Liver (tissue), 8 donors: ENCODE measurements at regions not wholly inside any gene's neighbourhood (a gene's known extent, or its start where the extent isn't known, plus 50 kb on each side); places are given as distances from the start of the nearest gene placed in this dataset.

Source experiments
- DNase-seq: peaks from one replicate; pipeline ENCODE4 v3.0.0-alpha.2; 2017; ENCODE audit warnings: low spot score
- H3K27ac ChIP-seq, 2 donors: one replicate each; pipeline ENCODE4 v1.7.0; 2013; ENCODE audit warnings: inconsistent platforms in 2 of 2, low read length in 2 of 2, control low read depth in 1 of 2, low read depth in 1 of 2, mild to moderate bottlenecking in 1 of 2
- H3K27me3 ChIP-seq, 4 donors: one replicate each; pipeline versions ENCODE4 v1.6.1 to v1.7.0; 2013; ENCODE audit warnings: low read length in 3 of 4, inconsistent platforms in 1 of 4, mild to moderate bottlenecking in 1 of 4, moderate library complexity in 1 of 4; ENCODE audit not compliant: control insufficient read depth in 4 of 4, insufficient read depth in 4 of 4
- H3K36me3 ChIP-seq, 4 donors: one replicate each; pipeline versions ENCODE4 v1.6.1 to v1.7.0; 2013; ENCODE audit warnings: low read length in 3 of 4, mild to moderate bottlenecking in 3 of 4, low read depth in 1 of 4, moderate library complexity in 1 of 4; ENCODE audit not compliant: control insufficient read depth in 4 of 4, insufficient read depth in 3 of 4
- H3K4me1 ChIP-seq, 4 donors: one replicate each; pipeline versions ENCODE4 v1.6.1 to v1.7.0; 2013; ENCODE audit warnings: low read length in 3 of 4, mild to moderate bottlenecking in 3 of 4, moderate library complexity in 1 of 4; ENCODE audit not compliant: control insufficient read depth in 4 of 4, insufficient read depth in 4 of 4
- H3K4me3 ChIP-seq, 3 donors: one replicate each; pipeline versions ENCODE4 v1.6.1 to v1.7.0; 2013; ENCODE audit warnings: low read length in 3 of 3, control low read depth in 1 of 3, low read depth in 1 of 3, mild to moderate bottlenecking in 1 of 3
- H3K9ac ChIP-seq, 2 donors: one replicate each; pipeline ENCODE4 v1.7.0; 2013; ENCODE audit warnings: low read length in 2 of 2, mild to moderate bottlenecking in 2 of 2, moderate library complexity in 2 of 2, control low read depth in 1 of 2, low read depth in 1 of 2
- H3K9me3 ChIP-seq, 4 donors: one replicate each; pipeline versions ENCODE4 v1.6.1 to v1.7.0; 2013; ENCODE audit warnings: low read length in 3 of 4; ENCODE audit not compliant: control insufficient read depth in 4 of 4
- EGR1 ChIP-seq, 2 donors: IDR thresholded peaks; 2 replicates each; pipeline ENCODE4 v1.6.1; 2016 to 2018; ENCODE audit warnings: antibody characterized with exemption in 2 of 2, low read depth in 2 of 2
- GABPA ChIP-seq, 2 donors: IDR thresholded peaks in 1 of 2; conservative IDR thresholded peaks in 1 of 2; 2 replicates each; pipeline ENCODE4 v1.6.1; 2016; ENCODE audit warnings: antibody characterized with exemption in 2 of 2, mild to moderate bottlenecking in 1 of 2, moderate library complexity in 1 of 2
- HNF4G ChIP-seq: IDR thresholded peaks from 2 replicates; pipeline ENCODE4 v1.6.1; 2016; ENCODE audit warnings: antibody characterized with exemption
- JUND ChIP-seq, 2 donors: IDR thresholded peaks; 2 replicates each; pipeline ENCODE4 v1.6.1; 2016; ENCODE audit warnings: antibody characterized with exemption in 2 of 2
- NR2F2 ChIP-seq: IDR thresholded peaks from 2 replicates; pipeline ENCODE4 v1.6.1; 2016; ENCODE audit warnings: antibody characterized with exemption
- RAD21 ChIP-seq, 2 donors: IDR thresholded peaks; 2 replicates each; pipeline ENCODE4 v1.6.1; 2016; ENCODE audit warnings: antibody characterized with exemption in 2 of 2, mild to moderate bottlenecking in 2 of 2
- RXRA ChIP-seq, 2 donors: IDR thresholded peaks; 2 replicates each; pipeline ENCODE4 v1.6.1; 2017 to 2018; ENCODE audit warnings: antibody characterized with exemption in 2 of 2, mild to moderate bottlenecking in 1 of 2
- SP1 ChIP-seq: IDR thresholded peaks from 2 replicates; pipeline ENCODE4 v1.6.1; 2018; ENCODE audit warnings: antibody characterized with exemption, mild to moderate bottlenecking
- TAF1 ChIP-seq: conservative IDR thresholded peaks from 2 replicates; pipeline ENCODE4 v1.6.1; 2016; ENCODE audit warnings: antibody characterized with exemption, mild to moderate bottlenecking
- WGBS: extraction: QIAGEN DNeasy Blood & Tissue Kit; methylation state at CpG from one replicate; pipeline ENCODE4 v1.1.7; 2013; 5-methylcytosine and 5-hydroxymethylcytosine counted together
- TF ChIP-seq, protein P1 (sequence below): IDR thresholded peaks from 2 replicates; pipeline ENCODE4 v1.6.1; 2016; ENCODE audit warnings: antibody characterized with exemption
- TF ChIP-seq, protein P2 (sequence below): IDR thresholded peaks from 2 replicates; pipeline ENCODE4 v1.6.1; 2016; ENCODE audit warnings: antibody characterized with exemption, mild to moderate bottlenecking
- TF ChIP-seq, protein P3 (sequence below): IDR thresholded peaks from 2 replicates; pipeline ENCODE4 v1.6.1; 2016; ENCODE audit warnings: antibody characterized with exemption
- TF ChIP-seq, protein P4 (sequence below): IDR thresholded peaks from 2 replicates; pipeline ENCODE4 v1.6.1; 2016; ENCODE audit warnings: antibody characterized with exemption
- TF ChIP-seq, protein P5 (sequence below): fragments of 150-350 bp; IDR thresholded peaks from 2 replicates; pipeline ENCODE4 v1.5.1; 2017; ENCODE audit warnings: improper control_type of control experiment, low read depth, low read length; ENCODE audit not compliant: missing input control
- donor health status: healthy.
- donor health status: healthy.
- donor health status: healthy.
- donor health status: healthy.
- donor health status: healthy.

DNA sequence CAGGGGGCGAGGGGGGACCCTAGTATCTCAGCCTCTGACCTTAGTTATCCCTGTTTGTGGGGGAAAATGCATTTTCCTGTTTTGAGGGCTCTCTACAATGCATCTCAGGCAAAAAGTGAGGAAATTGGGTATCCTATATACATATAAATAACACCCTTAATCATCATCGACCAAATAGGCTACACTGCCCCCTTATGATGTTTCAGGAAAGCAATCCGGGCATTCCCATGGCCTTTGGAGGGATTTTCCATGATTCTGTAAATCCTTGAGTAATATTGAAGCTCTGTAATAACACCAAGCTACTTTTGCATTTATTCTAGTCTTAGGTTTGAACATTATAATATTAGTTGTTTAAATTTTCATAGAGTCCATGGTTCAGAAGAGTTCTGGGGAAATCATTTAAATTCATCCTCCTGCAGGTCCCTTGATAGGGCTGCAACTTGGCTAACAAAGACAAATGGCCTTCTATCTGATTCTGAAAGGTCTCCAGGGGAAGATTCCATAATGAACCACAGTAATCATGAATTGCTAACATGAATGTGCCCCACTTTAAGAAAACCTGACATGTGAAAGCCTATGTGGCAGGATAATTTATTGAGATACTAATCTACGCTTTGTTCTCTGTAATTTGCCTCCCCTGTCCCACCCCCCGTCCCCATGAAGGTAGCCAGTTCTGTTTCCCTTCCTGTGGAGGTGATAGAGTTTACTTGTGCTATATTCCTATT, 91.5 kb upstream of the SCOC start:
- no peak overlapping the region for H3K27ac ChIP-seq
- TF ChIP-seq HNF4G (no peak), TAF1 (no peak), RXRA (IDR thresholded peaks at IDR 0.05) (no peak)
- TF ChIP-seq, protein P1, sequence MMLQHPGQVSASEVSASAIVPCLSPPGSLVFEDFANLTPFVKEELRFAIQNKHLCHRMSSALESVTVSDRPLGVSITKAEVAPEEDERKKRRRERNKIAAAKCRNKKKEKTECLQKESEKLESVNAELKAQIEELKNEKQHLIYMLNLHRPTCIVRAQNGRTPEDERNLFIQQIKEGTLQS, result no peak
- DNase-seq, result no peak
- no peaks in the 10 kb centered on the region for H3K27me3 ChIP-seq
- no peaks in the 10 kb centered on the region for H3K36me3 ChIP-seq
- H3K4me3 ChIP-seq, result no peak overlapping the region
- no peak overlapping the region for H3K9ac ChIP-seq
- no peaks in the 10 kb centered on the region for H3K9me3 ChIP-seq
- no peaks in the 10 kb centered on the region for H3K4me1 ChIP-seq
- WGBS, result 76% methylated on average over 5 of the region's 5 CpGs

DNA sequence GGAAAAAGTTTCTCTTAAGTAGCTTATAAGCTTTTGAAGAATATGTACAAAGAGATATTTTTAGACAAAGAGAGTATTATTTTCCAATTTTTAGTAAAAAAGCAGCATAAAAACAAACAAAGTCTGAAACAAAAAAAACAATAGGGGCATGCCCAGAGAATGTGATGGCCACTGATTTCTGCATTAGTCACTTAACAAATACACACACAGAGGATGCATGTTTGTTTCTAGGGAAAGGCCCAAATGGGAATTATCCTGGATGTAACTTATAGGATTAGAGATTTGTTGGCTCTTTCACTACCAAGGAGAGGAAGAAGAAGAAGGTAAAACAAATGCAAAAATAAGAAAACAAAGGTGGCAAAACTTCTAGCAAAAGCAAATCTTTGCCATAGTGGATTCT, 95.9 kb upstream of the SCOC start:
- H3K36me3 ChIP-seq, result no peaks in the 10 kb centered on the region
- H3K27me3 ChIP-seq, result no peaks in the 10 kb centered on the region
- no peaks in the 10 kb centered on the region for H3K4me1 ChIP-seq
- H3K4me3 ChIP-seq, result no peak overlapping the region
- no peaks in the 10 kb centered on the region for H3K9me3 ChIP-seq
- TF ChIP-seq SP1 (no peak), GABPA (IDR thresholded peaks at IDR 0.05 in 1 of 2, conservative IDR thresholded peaks at IDR 0.05 in 1 of 2) (no peak), RXRA (IDR thresholded peaks at IDR 0.05) (no peak), JUND (IDR thresholded peaks at IDR 0.05) (no peak), RAD21 (IDR thresholded peaks at IDR 0.05) (no peak), EGR1 (IDR thresholded peaks at IDR 0.05; ENCODE audit: low read depth in 2 of 2) (no peak), NR2F2 (no peak)
- TF ChIP-seq, protein P2, sequence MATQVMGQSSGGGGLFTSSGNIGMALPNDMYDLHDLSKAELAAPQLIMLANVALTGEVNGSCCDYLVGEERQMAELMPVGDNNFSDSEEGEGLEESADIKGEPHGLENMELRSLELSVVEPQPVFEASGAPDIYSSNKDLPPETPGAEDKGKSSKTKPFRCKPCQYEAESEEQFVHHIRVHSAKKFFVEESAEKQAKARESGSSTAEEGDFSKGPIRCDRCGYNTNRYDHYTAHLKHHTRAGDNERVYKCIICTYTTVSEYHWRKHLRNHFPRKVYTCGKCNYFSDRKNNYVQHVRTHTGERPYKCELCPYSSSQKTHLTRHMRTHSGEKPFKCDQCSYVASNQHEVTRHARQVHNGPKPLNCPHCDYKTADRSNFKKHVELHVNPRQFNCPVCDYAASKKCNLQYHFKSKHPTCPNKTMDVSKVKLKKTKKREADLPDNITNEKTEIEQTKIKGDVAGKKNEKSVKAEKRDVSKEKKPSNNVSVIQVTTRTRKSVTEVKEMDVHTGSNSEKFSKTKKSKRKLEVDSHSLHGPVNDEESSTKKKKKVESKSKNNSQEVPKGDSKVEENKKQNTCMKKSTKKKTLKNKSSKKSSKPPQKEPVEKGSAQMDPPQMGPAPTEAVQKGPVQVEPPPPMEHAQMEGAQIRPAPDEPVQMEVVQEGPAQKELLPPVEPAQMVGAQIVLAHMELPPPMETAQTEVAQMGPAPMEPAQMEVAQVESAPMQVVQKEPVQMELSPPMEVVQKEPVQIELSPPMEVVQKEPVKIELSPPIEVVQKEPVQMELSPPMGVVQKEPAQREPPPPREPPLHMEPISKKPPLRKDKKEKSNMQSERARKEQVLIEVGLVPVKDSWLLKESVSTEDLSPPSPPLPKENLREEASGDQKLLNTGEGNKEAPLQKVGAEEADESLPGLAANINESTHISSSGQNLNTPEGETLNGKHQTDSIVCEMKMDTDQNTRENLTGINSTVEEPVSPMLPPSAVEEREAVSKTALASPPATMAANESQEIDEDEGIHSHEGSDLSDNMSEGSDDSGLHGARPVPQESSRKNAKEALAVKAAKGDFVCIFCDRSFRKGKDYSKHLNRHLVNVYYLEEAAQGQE, result no peak
- TF ChIP-seq, protein P1, result no peak
- TF ChIP-seq, protein P3, sequence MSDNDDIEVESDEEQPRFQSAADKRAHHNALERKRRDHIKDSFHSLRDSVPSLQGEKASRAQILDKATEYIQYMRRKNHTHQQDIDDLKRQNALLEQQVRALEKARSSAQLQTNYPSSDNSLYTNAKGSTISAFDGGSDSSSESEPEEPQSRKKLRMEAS, result no peak
- TF ChIP-seq, protein P4, sequence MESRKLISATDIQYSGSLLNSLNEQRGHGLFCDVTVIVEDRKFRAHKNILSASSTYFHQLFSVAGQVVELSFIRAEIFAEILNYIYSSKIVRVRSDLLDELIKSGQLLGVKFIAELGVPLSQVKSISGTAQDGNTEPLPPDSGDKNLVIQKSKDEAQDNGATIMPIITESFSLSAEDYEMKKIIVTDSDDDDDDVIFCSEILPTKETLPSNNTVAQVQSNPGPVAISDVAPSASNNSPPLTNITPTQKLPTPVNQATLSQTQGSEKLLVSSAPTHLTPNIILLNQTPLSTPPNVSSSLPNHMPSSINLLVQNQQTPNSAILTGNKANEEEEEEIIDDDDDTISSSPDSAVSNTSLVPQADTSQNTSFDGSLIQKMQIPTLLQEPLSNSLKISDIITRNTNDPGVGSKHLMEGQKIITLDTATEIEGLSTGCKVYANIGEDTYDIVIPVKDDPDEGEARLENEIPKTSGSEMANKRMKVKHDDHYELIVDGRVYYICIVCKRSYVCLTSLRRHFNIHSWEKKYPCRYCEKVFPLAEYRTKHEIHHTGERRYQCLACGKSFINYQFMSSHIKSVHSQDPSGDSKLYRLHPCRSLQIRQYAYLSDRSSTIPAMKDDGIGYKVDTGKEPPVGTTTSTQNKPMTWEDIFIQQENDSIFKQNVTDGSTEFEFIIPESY, result no peak
- TF ChIP-seq, protein P5, sequence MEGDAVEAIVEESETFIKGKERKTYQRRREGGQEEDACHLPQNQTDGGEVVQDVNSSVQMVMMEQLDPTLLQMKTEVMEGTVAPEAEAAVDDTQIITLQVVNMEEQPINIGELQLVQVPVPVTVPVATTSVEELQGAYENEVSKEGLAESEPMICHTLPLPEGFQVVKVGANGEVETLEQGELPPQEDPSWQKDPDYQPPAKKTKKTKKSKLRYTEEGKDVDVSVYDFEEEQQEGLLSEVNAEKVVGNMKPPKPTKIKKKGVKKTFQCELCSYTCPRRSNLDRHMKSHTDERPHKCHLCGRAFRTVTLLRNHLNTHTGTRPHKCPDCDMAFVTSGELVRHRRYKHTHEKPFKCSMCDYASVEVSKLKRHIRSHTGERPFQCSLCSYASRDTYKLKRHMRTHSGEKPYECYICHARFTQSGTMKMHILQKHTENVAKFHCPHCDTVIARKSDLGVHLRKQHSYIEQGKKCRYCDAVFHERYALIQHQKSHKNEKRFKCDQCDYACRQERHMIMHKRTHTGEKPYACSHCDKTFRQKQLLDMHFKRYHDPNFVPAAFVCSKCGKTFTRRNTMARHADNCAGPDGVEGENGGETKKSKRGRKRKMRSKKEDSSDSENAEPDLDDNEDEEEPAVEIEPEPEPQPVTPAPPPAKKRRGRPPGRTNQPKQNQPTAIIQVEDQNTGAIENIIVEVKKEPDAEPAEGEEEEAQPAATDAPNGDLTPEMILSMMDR, result no peak
- no peak for DNase-seq
- no peak overlapping the region for H3K9ac ChIP-seq
- no peak overlapping the region for H3K27ac ChIP-seq
